ENCODE measurements at regions not wholly inside any gene's neighbourhood (a gene's known extent, or its start where the extent isn't known, plus 50 kb on each side); places are given as distances from the start of the nearest gene placed in this dataset.

DNA sequence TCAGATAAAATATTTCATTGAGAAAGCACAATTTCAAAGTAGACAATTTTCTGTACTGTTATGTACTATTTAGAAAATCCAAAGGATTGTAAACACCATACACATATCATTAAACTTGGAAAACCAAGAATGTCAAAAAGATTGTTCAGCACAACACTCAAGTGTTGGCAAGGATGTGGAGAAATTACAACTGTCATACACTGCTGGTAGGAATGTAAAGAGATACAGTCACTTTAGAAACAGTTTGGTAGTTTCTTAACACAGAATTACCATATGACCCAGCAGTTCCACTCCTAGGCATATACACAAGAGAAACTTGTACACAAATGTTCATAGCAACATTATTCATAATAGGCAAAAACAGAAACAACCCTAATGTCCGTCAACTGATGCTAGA lies 71.2 kb downstream of the OR2K2 start:
- Histone ChIP-seq H3K9ac (ENCODE audit: low read length in 3 of 3) (no peak overlapping the region), H3K36me3 (ENCODE audit: control insufficient read depth in 2 of 3, insufficient read depth in 3 of 3, low read length in 3 of 3) (no peaks in the 10 kb centered on the region), H3K27me3 (ENCODE audit: control insufficient read depth, insufficient read depth, low read length) (no peaks in the 10 kb centered on the region), H3K27ac (ENCODE audit: low read depth in 2 of 2, low read length in 2 of 2) (no peak overlapping the region), H3K4me1 (ENCODE audit: control insufficient read depth in 2 of 3, insufficient read depth in 2 of 3, low read depth in 1 of 3, low read length in 3 of 3) (no peaks in the 10 kb centered on the region), H3K4me3 (ENCODE audit: low read length in 3 of 3) (no peak overlapping the region), H3K9me3 (ENCODE audit: control insufficient read depth in 2 of 3, insufficient read depth in 1 of 3, low read length in 3 of 3) (no peaks in the 10 kb centered on the region)
- FAIRE-seq (no peak), DNase-seq (no peak)
- TF ChIP-seq, protein P1, sequence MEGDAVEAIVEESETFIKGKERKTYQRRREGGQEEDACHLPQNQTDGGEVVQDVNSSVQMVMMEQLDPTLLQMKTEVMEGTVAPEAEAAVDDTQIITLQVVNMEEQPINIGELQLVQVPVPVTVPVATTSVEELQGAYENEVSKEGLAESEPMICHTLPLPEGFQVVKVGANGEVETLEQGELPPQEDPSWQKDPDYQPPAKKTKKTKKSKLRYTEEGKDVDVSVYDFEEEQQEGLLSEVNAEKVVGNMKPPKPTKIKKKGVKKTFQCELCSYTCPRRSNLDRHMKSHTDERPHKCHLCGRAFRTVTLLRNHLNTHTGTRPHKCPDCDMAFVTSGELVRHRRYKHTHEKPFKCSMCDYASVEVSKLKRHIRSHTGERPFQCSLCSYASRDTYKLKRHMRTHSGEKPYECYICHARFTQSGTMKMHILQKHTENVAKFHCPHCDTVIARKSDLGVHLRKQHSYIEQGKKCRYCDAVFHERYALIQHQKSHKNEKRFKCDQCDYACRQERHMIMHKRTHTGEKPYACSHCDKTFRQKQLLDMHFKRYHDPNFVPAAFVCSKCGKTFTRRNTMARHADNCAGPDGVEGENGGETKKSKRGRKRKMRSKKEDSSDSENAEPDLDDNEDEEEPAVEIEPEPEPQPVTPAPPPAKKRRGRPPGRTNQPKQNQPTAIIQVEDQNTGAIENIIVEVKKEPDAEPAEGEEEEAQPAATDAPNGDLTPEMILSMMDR (IDR thresholded peaks at IDR 0.05; ENCODE audit: borderline replicate concordance, extremely low read depth, insufficient read depth) = no peak
- intact Hi-C loops (cut with DNase I) = no loop called here

DNA sequence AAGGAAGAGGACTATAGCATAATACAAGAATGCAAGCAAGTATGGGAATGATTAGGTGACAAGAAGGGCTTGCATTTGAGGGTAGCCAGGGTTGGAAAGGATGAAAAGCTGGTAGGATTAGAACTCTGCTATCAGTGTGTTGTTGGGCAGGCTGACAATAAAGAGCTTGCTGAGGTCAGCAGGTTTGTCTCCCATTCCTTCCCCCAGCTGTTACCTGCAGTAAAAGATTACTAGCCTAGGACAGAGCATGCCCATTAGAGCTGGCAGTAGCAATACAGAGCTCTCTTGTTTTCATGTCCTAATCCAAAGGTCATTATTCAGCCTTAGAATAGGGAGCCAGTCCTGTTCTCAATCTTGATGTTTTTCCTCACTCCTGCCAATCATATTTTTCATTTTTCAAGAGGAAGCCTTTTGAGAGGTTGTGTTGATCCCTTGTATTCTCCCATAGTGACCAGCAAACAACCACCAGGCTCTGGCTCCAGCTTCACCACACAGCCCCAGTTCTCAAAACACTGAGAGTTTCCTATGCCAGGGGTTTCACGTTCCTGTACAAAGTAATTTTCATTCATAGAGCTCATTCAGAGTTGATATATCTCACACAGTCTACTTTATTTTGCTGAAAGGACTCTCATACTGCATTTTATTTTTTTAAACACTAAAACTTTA lies 71.7 kb downstream of the OR2K2 start:
- DNase-seq (no peak), FAIRE-seq (no peak)
- no peak overlapping the region for H3K9ac ChIP-seq (ENCODE audit: low read length in 3 of 3)
- H3K4me3 ChIP-seq (ENCODE audit: low read length in 3 of 3) = no peak overlapping the region
- intact Hi-C loops (cut with DNase I) = no loop called here
- no peaks in the 10 kb centered on the region for H3K9me3 ChIP-seq (ENCODE audit: control insufficient read depth in 2 of 3, insufficient read depth in 1 of 3, low read length in 3 of 3)
- no peaks in the 10 kb centered on the region for H3K27me3 ChIP-seq (ENCODE audit: control insufficient read depth, insufficient read depth, low read length)
- H3K4me1 ChIP-seq (ENCODE audit: control insufficient read depth in 2 of 3, insufficient read depth in 2 of 3, low read depth in 1 of 3, low read length in 3 of 3) = no peaks in the 10 kb centered on the region
- no peak overlapping the region for H3K27ac ChIP-seq (ENCODE audit: low read depth in 2 of 2, low read length in 2 of 2)
- no peaks in the 10 kb centered on the region for H3K36me3 ChIP-seq (ENCODE audit: control insufficient read depth in 2 of 3, insufficient read depth in 3 of 3, low read length in 3 of 3)
- TF ChIP-seq, protein P1 (IDR thresholded peaks at IDR 0.05; ENCODE audit: borderline replicate concordance, extremely low read depth, insufficient read depth) = no peak

DNA sequence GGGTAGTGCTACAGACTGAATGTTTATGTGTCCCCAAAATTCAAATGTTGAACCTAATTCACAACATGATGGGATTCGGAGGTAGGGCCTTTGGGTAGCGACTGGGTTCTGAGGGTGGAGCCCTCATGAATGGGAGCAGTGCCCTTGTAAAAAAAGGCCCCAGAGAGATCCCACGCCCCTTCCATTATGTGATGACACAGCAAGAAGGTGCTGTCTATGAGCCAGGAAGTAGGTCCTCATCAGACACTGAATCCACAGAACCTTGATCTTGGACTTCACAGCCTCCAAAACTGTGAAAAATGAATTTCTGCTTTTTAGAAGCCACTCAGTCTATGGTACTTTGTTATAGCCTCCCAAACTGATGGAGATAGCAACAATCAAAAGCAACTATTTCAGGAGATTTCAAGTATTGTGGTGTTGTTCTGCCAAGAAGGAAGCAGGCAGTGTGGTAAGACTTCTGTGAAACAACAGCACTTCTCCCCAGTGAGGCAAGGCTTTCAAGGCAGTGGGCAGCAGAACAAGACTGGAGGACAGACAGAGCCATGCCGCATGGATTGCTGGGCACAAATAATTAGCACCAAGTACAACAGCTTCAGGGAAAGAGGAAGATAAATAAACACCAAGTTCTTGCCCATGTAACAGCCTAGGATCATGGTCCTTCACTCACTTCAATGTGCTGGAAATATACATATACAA lies 76.1 kb downstream of the OR2K2 start:
- no peak for DNase-seq
- Histone ChIP-seq H3K27ac (ENCODE audit: low read depth in 2 of 2, low read length in 2 of 2) (no peak overlapping the region), H3K4me3 (ENCODE audit: low read length in 3 of 3) (no peak overlapping the region), H3K9ac (ENCODE audit: low read length in 3 of 3) (no peak overlapping the region), H3K27me3 (ENCODE audit: control insufficient read depth, insufficient read depth, low read length) (no peaks in the 10 kb centered on the region), H3K9me3 (ENCODE audit: control insufficient read depth in 2 of 3, insufficient read depth in 1 of 3, low read length in 3 of 3) (no peaks in the 10 kb centered on the region), H3K4me1 (ENCODE audit: control insufficient read depth in 2 of 3, insufficient read depth in 2 of 3, low read depth in 1 of 3, low read length in 3 of 3) (no peaks in the 10 kb centered on the region), H3K36me3 (ENCODE audit: control insufficient read depth in 2 of 3, insufficient read depth in 3 of 3, low read length in 3 of 3) (no peaks in the 10 kb centered on the region)
- intact Hi-C loops (cut with DNase I) = no loop called here
- no peak for FAIRE-seq
- TF ChIP-seq, protein P1 (IDR thresholded peaks at IDR 0.05; ENCODE audit: borderline replicate concordance, extremely low read depth, insufficient read depth) = no peak
